GM23338 (cell line): ENCODE measurements at regions not wholly inside any gene's neighbourhood (a gene's known extent, or its start where the extent isn't known, plus 50 kb on each side); places are given as distances from the start of the nearest gene placed in this dataset.

Experiments used
- ATAC-seq: fragments of 200-7000 bp; cut with Tn5 transposase; 3 replicates; pipeline ENCODE4 v1.9.1; 2020
- DNase-seq: peaks from one replicate; pipeline ENCODE4 v3.0.0-alpha.2; 2015; ENCODE audit warnings: low spot score
- H2AFZ ChIP-seq: fragments of 200-600 bp; sonication (generic); 2 replicates; pipeline ENCODE4 v1.8.0; 2016; ENCODE audit warnings: antibody characterized with exemption, mild to moderate bottlenecking, moderate library complexity
- H3F3A ChIP-seq: fragments of 200-600 bp; sonication (generic); replicated peaks from 2 replicates; pipeline ENCODE4 v1.8.0; 2017; ENCODE audit warnings: antibody characterized with exemption, mixed run types, low read depth
- H3K27ac ChIP-seq: fragments of 200-600 bp; sonication (generic); 2 replicates; pipeline ENCODE4 v1.6.1; 2016; ENCODE audit warnings: low read depth
- H3K27me3 ChIP-seq: fragments of 200-600 bp; sonication (generic); 2 replicates; pipeline ENCODE4 v1.8.0; 2016; ENCODE audit warnings: mild to moderate bottlenecking, mixed run types, moderate library complexity; ENCODE audit not compliant: insufficient read depth
- H3K36me3 ChIP-seq: fragments of 200-600 bp; sonication (generic); 2 replicates; pipeline ENCODE4 v1.8.0; 2016; ENCODE audit warnings: mild to moderate bottlenecking; ENCODE audit not compliant: insufficient read depth
- H3K4me1 ChIP-seq: fragments of 200-600 bp; sonication (generic); 2 replicates; pipeline ENCODE4 v1.8.0; 2016; ENCODE audit warnings: mild to moderate bottlenecking, moderate library complexity; ENCODE audit not compliant: insufficient read depth
- H3K4me2 ChIP-seq: fragments of 200-600 bp; sonication (generic); 2 replicates; pipeline ENCODE4 v1.7.1; 2017; ENCODE audit warnings: mixed run types
- H3K4me3 ChIP-seq: fragments of 200-600 bp; sonication (generic); 2 replicates; pipeline ENCODE4 v1.6.1; 2016; ENCODE audit warnings: mixed run types
- H3K79me2 ChIP-seq: fragments of 200-600 bp; sonication (generic); replicated peaks from 2 replicates; pipeline ENCODE4 v1.8.0; 2017; ENCODE audit warnings: mild to moderate bottlenecking; ENCODE audit not compliant: insufficient read depth
- H3K9me2 ChIP-seq: fragments of 200-600 bp; sonication (generic); 2 replicates; pipeline ENCODE4 v1.8.0; 2017; ENCODE audit not compliant: insufficient read depth
- H4K20me1 ChIP-seq: fragments of 200-600 bp; sonication (generic); replicated peaks from 2 replicates; pipeline ENCODE4 v1.8.0; 2017; ENCODE audit warnings: mild to moderate bottlenecking; ENCODE audit not compliant: insufficient read depth
- H3K27ac Mint-ChIP-seq: 2 replicates; pipeline ENCODE4 v1.8.0; 2020; ENCODE audit warnings: inconsistent platforms, mild to moderate bottlenecking, moderate library complexity, mixed read lengths
- H3K27me3 Mint-ChIP-seq: 3 replicates; pipeline ENCODE4 v1.8.0; 2022; ENCODE audit warnings: low read depth, mild to moderate bottlenecking, moderate library complexity, mixed read lengths, inconsistent platforms; ENCODE audit not compliant: insufficient read depth, poor library complexity
- H3K36me3 Mint-ChIP-seq: 3 replicates; pipeline ENCODE4 v1.8.0; 2021; ENCODE audit warnings: low read depth, mild to moderate bottlenecking, inconsistent platforms, moderate library complexity, mixed read lengths
- H3K4me1 Mint-ChIP-seq: 3 replicates; pipeline ENCODE4 v1.8.0; 2020; ENCODE audit warnings: mild to moderate bottlenecking, inconsistent platforms, mixed read lengths
- H3K4me3 Mint-ChIP-seq: 3 replicates; pipeline ENCODE4 v1.8.0; 2021; ENCODE audit warnings: moderate library complexity, mild to moderate bottlenecking, inconsistent platforms, mixed read lengths
- H3K9me3 Mint-ChIP-seq: 3 replicates; pipeline ENCODE4 v1.8.0; 2020; ENCODE audit warnings: moderate library complexity, mild to moderate bottlenecking, inconsistent platforms, mixed read lengths
- CREB1 ChIP-seq: fragments of 250-450 bp; sonication (Bioruptor Pico); IDR thresholded peaks from 2 replicates; pipeline ENCODE4 v1.5.0; 2020; ENCODE audit warnings: low read depth, mild to moderate bottlenecking, moderate library complexity
- ETS1 ChIP-seq: IDR thresholded peaks from 2 replicates; pipeline ENCODE4 v1.6.1; 2016; ENCODE audit warnings: antibody characterized with exemption
- EZH2 ChIP-seq: fragments of 200-600 bp; sonication (generic); IDR thresholded peaks from one replicate; pipeline ENCODE4 v1.8.0; 2017; ENCODE audit warnings: antibody characterized with exemption, mild to moderate bottlenecking, low read depth; ENCODE audit not compliant: unreplicated experiment
- EZH2phosphoT487 ChIP-seq: fragments of 200-600 bp; sonication (generic); IDR thresholded peaks from one replicate; pipeline ENCODE4 v1.8.1; 2018; ENCODE audit warnings: antibody characterized with exemption; ENCODE audit not compliant: unreplicated experiment
- JUNB ChIP-seq: IDR thresholded peaks from one replicate; pipeline ENCODE4 v1.6.1; 2016; ENCODE audit warnings: antibody characterized with exemption; ENCODE audit not compliant: unreplicated experiment
- NANOG ChIP-seq: IDR thresholded peaks from 2 replicates; pipeline ENCODE4 v1.6.1; 2016; ENCODE audit warnings: antibody characterized with exemption, borderline replicate concordance
- REST ChIP-seq: IDR thresholded peaks from one replicate; pipeline ENCODE4 v1.6.1; 2018; ENCODE audit warnings: antibody characterized with exemption; ENCODE audit not compliant: unreplicated experiment
- STAT1 ChIP-seq: IDR thresholded peaks from one replicate; pipeline ENCODE4 v1.6.1; 2016; ENCODE audit warnings: antibody characterized with exemption; ENCODE audit not compliant: unreplicated experiment
- ZNF114 ChIP-seq: fragments of 250-450 bp; sonication (Bioruptor Pico); IDR thresholded peaks from 2 replicates; pipeline ENCODE4 v1.5.0; 2020; ENCODE audit warnings: mild to moderate bottlenecking, moderate library complexity
- TF ChIP-seq, protein P1 (sequence below): fragments of 250-450 bp; sonication (Bioruptor Pico); IDR thresholded peaks from 2 replicates; pipeline ENCODE4 v1.5.0; 2020; ENCODE audit warnings: mild to moderate bottlenecking, moderate library complexity

GRCh38 chr12:87807086-87807485 is 222.1 kb downstream of the C12orf50 start (continued):
- TF ChIP-seq, protein P1, sequence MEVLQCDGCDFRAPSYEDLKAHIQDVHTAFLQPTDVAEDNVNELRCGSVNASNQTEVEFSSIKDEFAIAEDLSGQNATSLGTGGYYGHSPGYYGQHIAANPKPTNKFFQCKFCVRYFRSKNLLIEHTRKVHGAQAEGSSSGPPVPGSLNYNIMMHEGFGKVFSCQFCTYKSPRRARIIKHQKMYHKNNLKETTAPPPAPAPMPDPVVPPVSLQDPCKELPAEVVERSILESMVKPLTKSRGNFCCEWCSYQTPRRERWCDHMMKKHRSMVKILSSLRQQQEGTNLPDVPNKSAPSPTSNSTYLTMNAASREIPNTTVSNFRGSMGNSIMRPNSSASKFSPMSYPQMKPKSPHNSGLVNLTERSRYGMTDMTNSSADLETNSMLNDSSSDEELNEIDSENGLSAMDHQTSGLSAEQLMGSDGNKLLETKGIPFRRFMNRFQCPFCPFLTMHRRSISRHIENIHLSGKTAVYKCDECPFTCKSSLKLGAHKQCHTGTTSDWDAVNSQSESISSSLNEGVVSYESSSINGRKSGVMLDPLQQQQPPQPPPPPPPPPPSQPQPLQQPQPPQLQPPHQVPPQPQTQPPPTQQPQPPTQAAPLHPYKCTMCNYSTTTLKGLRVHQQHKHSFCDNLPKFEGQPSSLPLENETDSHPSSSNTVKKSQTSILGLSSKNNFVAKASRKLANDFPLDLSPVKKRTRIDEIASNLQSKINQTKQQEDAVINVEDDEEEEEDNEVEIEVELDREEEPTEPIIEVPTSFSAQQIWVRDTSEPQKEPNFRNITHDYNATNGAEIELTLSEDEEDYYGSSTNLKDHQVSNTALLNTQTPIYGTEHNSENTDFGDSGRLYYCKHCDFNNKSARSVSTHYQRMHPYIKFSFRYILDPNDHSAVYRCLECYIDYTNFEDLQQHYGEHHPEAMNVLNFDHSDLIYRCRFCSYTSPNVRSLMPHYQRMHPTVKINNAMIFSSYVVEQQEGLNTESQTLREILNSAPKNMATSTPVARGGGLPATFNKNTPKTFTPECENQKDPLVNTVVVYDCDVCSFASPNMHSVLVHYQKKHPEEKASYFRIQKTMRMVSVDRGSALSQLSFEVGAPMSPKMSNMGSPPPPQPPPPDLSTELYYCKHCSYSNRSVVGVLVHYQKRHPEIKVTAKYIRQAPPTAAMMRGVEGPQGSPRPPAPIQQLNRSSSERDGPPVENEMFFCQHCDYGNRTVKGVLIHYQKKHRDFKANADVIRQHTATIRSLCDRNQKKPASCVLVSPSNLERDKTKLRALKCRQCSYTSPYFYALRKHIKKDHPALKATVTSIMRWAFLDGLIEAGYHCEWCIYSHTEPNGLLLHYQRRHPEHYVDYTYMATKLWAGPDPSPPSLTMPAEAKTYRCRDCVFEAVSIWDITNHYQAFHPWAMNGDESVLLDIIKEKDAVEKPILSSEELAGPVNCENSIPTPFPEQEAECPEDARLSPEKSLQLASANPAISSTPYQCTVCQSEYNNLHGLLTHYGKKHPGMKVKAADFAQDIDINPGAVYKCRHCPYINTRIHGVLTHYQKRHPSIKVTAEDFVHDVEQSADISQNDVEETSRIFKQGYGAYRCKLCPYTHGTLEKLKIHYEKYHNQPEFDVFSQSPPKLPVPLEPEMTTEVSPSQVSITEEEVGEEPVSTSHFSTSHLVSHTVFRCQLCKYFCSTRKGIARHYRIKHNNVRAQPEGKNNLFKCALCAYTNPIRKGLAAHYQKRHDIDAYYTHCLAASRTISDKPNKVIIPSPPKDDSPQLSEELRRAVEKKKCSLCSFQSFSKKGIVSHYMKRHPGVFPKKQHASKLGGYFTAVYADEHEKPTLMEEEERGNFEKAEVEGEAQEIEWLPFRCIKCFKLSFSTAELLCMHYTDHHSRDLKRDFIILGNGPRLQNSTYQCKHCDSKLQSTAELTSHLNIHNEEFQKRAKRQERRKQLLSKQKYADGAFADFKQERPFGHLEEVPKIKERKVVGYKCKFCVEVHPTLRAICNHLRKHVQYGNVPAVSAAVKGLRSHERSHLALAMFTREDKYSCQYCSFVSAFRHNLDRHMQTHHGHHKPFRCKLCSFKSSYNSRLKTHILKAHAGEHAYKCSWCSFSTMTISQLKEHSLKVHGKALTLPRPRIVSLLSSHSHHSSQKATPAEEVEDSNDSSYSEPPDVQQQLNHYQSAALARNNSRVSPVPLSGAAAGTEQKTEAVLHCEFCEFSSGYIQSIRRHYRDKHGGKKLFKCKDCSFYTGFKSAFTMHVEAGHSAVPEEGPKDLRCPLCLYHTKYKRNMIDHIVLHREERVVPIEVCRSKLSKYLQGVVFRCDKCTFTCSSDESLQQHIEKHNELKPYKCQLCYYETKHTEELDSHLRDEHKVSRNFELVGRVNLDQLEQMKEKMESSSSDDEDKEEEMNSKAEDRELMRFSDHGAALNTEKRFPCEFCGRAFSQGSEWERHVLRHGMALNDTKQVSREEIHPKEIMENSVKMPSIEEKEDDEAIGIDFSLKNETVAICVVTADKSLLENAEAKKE (CRISPR knock-in tag), result no peak
- TF ChIP-seq ETS1 (no peak), NANOG (no peak), EZH2phosphoT487 (no peak)

DNA sequence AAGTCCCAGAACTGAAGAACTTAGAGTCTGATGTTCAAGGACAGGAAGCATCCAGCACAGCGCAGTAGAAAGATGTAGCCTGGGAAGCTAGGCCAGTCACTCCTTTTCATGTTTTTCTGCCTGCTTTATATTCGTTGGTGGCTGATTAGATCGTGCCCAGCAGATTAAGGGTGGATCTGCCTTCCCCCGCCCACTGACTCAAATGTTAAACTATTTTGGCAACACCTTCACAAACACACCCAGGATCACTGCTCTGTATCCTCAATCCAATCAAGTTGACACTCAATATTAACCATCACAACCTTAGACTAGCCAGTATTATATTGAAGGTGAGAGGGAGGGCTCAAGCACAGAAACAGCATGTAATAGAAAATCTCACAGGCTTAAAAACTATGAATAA is 222.9 kb downstream of the C12orf50 start:
- H3K27ac ChIP-seq, result no peak overlapping the region
- no peak overlapping the region for H3K27ac Mint-ChIP-seq
- 0 out of 2 replicates have a peak overlapping the region, but pooled peaks have one; percentile 23 for H2AFZ ChIP-seq
- TF ChIP-seq CREB1 (CRISPR knock-in tag) (no peak), EZH2 (no peak), NANOG (no peak), REST (no peak), JUNB (no peak), STAT1 (no peak), ZNF114 (no peak)

More for the DNA sequence above, 222.9 kb downstream of the C12orf50 start:
- H3K4me3 Mint-ChIP-seq, result no peak overlapping the region
- H3K4me1 Mint-ChIP-seq, result peaks cover 2% of the 10 kb centered on the region; the same call in 1 of the 3 replicates
- H3K9me2 ChIP-seq, result no peaks in the 10 kb centered on the region
- DNase-seq (no peak), ATAC-seq (no peak)
- no peaks in the 10 kb centered on the region for H3K27me3 Mint-ChIP-seq
- H3K36me3 Mint-ChIP-seq, result no peaks in the 10 kb centered on the region
- no peaks in the 10 kb centered on the region for H3F3A ChIP-seq
- no peak overlapping the region for H3K4me2 ChIP-seq
- no peaks in the 10 kb centered on the region for H3K36me3 ChIP-seq
- no peaks in the 10 kb centered on the region for H3K9me3 Mint-ChIP-seq
- peaks cover 2% of the 10 kb centered on the region; the same call in 1 of the 2 replicates for H3K4me1 ChIP-seq
- no peaks in the 10 kb centered on the region for H3K79me2 ChIP-seq
- no peaks in the 10 kb centered on the region for H3K27me3 ChIP-seq
- H4K20me1 ChIP-seq, result no peaks in the 10 kb centered on the region
- H3K4me3 ChIP-seq, result no peak overlapping the region
